ENCODE measurements at regions not wholly inside any gene's neighbourhood (a gene's known extent, or its start where the extent isn't known, plus 50 kb on each side); places are given as distances from the start of the nearest gene placed in this dataset.

DNA sequence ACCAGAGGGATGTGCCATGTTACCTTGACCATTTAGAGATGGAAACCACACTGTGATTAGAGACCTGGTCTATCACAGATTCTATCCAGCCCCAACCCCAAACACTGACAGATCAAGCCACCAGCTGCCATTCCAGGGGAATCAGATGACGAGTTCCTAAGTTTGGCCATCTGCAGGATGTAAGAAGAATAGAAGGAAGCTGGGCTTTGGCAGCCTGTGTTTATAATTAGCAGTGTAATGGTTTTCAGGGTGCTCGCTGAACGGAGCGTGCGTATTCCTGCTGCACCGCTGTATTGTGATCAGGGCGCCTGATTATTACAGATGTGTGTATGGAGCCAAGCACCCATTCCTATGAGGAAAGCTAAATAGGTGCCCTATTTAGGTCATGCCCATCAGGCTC is 138.1 kb downstream of the LRRC30 start:
- Histone ChIP-seq H3K4me1 (ENCODE audit: control insufficient read depth in 2 of 2, insufficient read depth in 2 of 2, low read length in 2 of 2) (no peaks in the 10 kb centered on the region), H2AFZ (ENCODE audit: insufficient read depth, low read depth, low read length, poor library complexity, severe bottlenecking) (no peak overlapping the region), H3K9me3 (ENCODE audit: control extremely low read depth in 1 of 3, control insufficient read depth in 2 of 3, insufficient read depth in 1 of 3, low read length in 2 of 3) (peaks cover 0 to 16% (median 0%) of the 10 kb centered on the region in 3 donors), H3K4me3 (ENCODE audit: control extremely low read depth in 1 of 5, extremely low read depth in 1 of 5, insufficient read depth in 1 of 5, low read depth in 2 of 5, low read length in 4 of 5) (no peak overlapping the region), H3K27me3 (replicated peaks in 1 of 4; ENCODE audit: control extremely low read depth in 1 of 4, control insufficient read depth in 3 of 4, insufficient read depth in 4 of 4, low read length in 3 of 4) (no peaks in the 10 kb centered on the region), H3K27ac (ENCODE audit: low read length in 2 of 2) (no peak overlapping the region), H4K20me1 (ENCODE audit: control insufficient read depth, insufficient read depth, low read length, poor library complexity, severe bottlenecking) (no peaks in the 10 kb centered on the region), H3K79me2 (ENCODE audit: control insufficient read depth, insufficient read depth, low read length) (no peaks in the 10 kb centered on the region), H3K9ac (ENCODE audit: low read length) (no peak overlapping the region), H3K4me2 (replicated peaks; ENCODE audit: low read depth, low read length, poor library complexity, severe bottlenecking) (no peak overlapping the region), H3K36me3 (replicated peaks in 1 of 2; ENCODE audit: control extremely low read depth in 1 of 2, control insufficient read depth in 1 of 2, extremely low read depth in 1 of 2, insufficient read depth in 2 of 2, low read length in 1 of 2) (no peaks in the 10 kb centered on the region)
- WGBS (ENCODE audit: insufficient coverage): 31% methylated on average over 4 of the region's 7 CpGs
- no peak for DNase-seq
- Mint-ChIP-seq H3K4me1 (no peaks in the 10 kb centered on the region), H3K27ac (no peak overlapping the region), H3K4me3 (no peak overlapping the region), H3K27me3 (no peaks in the 10 kb centered on the region), H3K9me3 (ENCODE audit: insufficient read depth) (no peaks in the 10 kb centered on the region)
- ATAC-seq (ENCODE audit: low read depth): no peak
- intact Hi-C loops (cut with micrococcal nuclease): no loop called here
- TF ChIP-seq, protein P1, sequence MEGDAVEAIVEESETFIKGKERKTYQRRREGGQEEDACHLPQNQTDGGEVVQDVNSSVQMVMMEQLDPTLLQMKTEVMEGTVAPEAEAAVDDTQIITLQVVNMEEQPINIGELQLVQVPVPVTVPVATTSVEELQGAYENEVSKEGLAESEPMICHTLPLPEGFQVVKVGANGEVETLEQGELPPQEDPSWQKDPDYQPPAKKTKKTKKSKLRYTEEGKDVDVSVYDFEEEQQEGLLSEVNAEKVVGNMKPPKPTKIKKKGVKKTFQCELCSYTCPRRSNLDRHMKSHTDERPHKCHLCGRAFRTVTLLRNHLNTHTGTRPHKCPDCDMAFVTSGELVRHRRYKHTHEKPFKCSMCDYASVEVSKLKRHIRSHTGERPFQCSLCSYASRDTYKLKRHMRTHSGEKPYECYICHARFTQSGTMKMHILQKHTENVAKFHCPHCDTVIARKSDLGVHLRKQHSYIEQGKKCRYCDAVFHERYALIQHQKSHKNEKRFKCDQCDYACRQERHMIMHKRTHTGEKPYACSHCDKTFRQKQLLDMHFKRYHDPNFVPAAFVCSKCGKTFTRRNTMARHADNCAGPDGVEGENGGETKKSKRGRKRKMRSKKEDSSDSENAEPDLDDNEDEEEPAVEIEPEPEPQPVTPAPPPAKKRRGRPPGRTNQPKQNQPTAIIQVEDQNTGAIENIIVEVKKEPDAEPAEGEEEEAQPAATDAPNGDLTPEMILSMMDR (IDR thresholded peaks at IDR 0.05): no peak
- no peak for TF ChIP-seq EZH2 (IDR thresholded peaks at IDR 0.05; ENCODE audit: borderline replicate concordance, insufficient read depth, low read depth, low read length, poor library complexity, severe bottlenecking)
- ChIA-PET POLR2A (no interaction called here), CTCF (no interaction called here)

DNA sequence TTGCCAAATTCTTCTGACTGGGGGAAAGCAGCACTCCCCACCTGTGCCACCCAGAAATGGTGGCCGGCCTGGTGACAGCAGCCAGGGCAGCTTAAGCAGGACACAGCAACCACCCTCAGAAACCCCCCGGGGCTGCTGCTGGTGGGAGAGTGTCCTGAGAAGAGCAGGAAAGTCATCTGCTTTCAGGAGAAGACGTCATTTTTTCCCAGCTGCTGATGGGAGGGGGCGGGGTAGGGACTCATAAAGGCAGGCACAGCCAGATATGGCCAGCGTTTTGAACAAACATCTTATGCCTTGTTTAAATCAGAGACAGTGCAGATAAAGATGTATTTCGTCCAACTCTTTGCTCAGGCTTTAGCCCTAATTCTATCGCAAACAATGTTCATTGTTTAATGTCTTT is 139.5 kb downstream of the LRRC30 start:
- no peak overlapping the region for H3K4me3 Mint-ChIP-seq
- H3K79me2 ChIP-seq (ENCODE audit: control insufficient read depth, insufficient read depth, low read length): no peaks in the 10 kb centered on the region
- DNase-seq (no peak), ATAC-seq (ENCODE audit: low read depth) (no peak)
- no peaks in the 10 kb centered on the region for H3K9me3 Mint-ChIP-seq (ENCODE audit: insufficient read depth)
- H3K9me3 ChIP-seq (ENCODE audit: control extremely low read depth in 1 of 3, control insufficient read depth in 2 of 3, insufficient read depth in 1 of 3, low read length in 2 of 3): peaks cover 0 to 20% (median 0%) of the 10 kb centered on the region in 3 donors
- H3K36me3 ChIP-seq (replicated peaks in 1 of 2; ENCODE audit: control extremely low read depth in 1 of 2, control insufficient read depth in 1 of 2, extremely low read depth in 1 of 2, insufficient read depth in 2 of 2, low read length in 1 of 2): no peaks in the 10 kb centered on the region
- H3K27ac Mint-ChIP-seq: no peak overlapping the region
- H3K27me3 Mint-ChIP-seq: no peaks in the 10 kb centered on the region
- ChIA-PET CTCF (interaction anchor here (0.6 kb wide), 1 partner anchor 16 kb away, joined by 3 read pairs; no protein-coding TSS in a partner anchor), POLR2A (no interaction called here)
- no peak overlapping the region for H3K4me3 ChIP-seq (ENCODE audit: control extremely low read depth in 1 of 5, extremely low read depth in 1 of 5, insufficient read depth in 1 of 5, low read depth in 2 of 5, low read length in 4 of 5)
- H3K9ac ChIP-seq (ENCODE audit: low read length): no peak overlapping the region
- TF ChIP-seq, protein P1 (IDR thresholded peaks at IDR 0.05): no peak
- no peaks in the 10 kb centered on the region for H3K4me1 ChIP-seq (ENCODE audit: control insufficient read depth in 2 of 2, insufficient read depth in 2 of 2, low read length in 2 of 2)
- no peak overlapping the region for H3K4me2 ChIP-seq (replicated peaks; ENCODE audit: low read depth, low read length, poor library complexity, severe bottlenecking)
- WGBS (ENCODE audit: insufficient coverage): 32% methylated on average over 3 of the region's 7 CpGs
- H3K27ac ChIP-seq (ENCODE audit: low read length in 2 of 2): no peak overlapping the region
- intact Hi-C loops (cut with micrococcal nuclease): no loop called here
- no peak overlapping the region for H2AFZ ChIP-seq (ENCODE audit: insufficient read depth, low read depth, low read length, poor library complexity, severe bottlenecking)
- H3K27me3 ChIP-seq (replicated peaks in 1 of 4; ENCODE audit: control extremely low read depth in 1 of 4, control insufficient read depth in 3 of 4, insufficient read depth in 4 of 4, low read length in 3 of 4): no peaks in the 10 kb centered on the region
- no peaks in the 10 kb centered on the region for H3K4me1 Mint-ChIP-seq
- no peaks in the 10 kb centered on the region for H4K20me1 ChIP-seq (ENCODE audit: control insufficient read depth, insufficient read depth, low read length, poor library complexity, severe bottlenecking)
